ENCODE measurements at regions not wholly inside any gene's neighbourhood (a gene's known extent, or its start where the extent isn't known, plus 50 kb on each side); places are given as distances from the start of the nearest gene placed in this dataset.

GRCh38 chr21:43269440-43269839, 100.6 kb downstream of the CRYAA start:
- DNase-seq, result peak; percentile 37
- in situ Hi-C loops (cut with MboI; ENCODE audit: low pct_unique_long_range_greater_than_20kb, low sequenced_read_pairs), result no loop called here

- DNase-seq, result no peak
- in situ Hi-C loops (cut with MboI; ENCODE audit: low pct_unique_long_range_greater_than_20kb, low sequenced_read_pairs), result no loop called here
Observed at GRCh38 chr21:43268804-43269186, 100.0 kb downstream of the CRYAA start.

GRCh38 chr21:43268086-43268803, 99.4 kb downstream of the CRYAA start:
- in situ Hi-C loops (cut with MboI; ENCODE audit: low pct_unique_long_range_greater_than_20kb, low sequenced_read_pairs), result no loop called here

GRCh38 chr21:43267391-43268085, 98.7 kb downstream of the CRYAA start:
- DNase-seq, result no peak
- in situ Hi-C loops (cut with MboI; ENCODE audit: low pct_unique_long_range_greater_than_20kb, low sequenced_read_pairs), result no loop called here

More at GRCh38 chr21:43268086-43268803, 99.4 kb downstream of the CRYAA start:
- DNase-seq, result no peak

GRCh38 chr21:43266534-43266933, 97.7 kb downstream of the CRYAA start:
- in situ Hi-C loops (cut with MboI; ENCODE audit: low pct_unique_long_range_greater_than_20kb, low sequenced_read_pairs), result no loop called here
- DNase-seq, result no peak

GRCh38 chr21:43262427-43262826, 93.6 kb downstream of the CRYAA start:
- no peak for DNase-seq
- in situ Hi-C loops (cut with MboI; ENCODE audit: low pct_unique_long_range_greater_than_20kb, low sequenced_read_pairs), result no loop called here

All from KBM-7 (cell line).